GM19463 (cell line): ENCODE measurements at regions not wholly inside any gene's neighbourhood (a gene's known extent, or its start where the extent isn't known, plus 50 kb on each side); places are given as distances from the start of the nearest gene placed in this dataset.
A peak's percentile ranks its signal among the peaks of the same experiment; 100 is the strongest.

Experiments used
- ATAC-seq: cut with Tn5 transposase; IDR thresholded peaks from one replicate; pipeline ENCODE4 v1.9.1; 2021; ENCODE audit warnings: mild to moderate bottlenecking, moderate library complexity; ENCODE audit not compliant: unreplicated experiment

GRCh38 chr10:62625484-62625883 lies 179.0 kb upstream of the ADO start:
- ATAC-seq = no peak

GRCh38 chr10:62626079-62626478 lies 178.4 kb upstream of the ADO start:
- ATAC-seq = no peak

GRCh38 chr10:62626817-62627216 lies 177.7 kb upstream of the ADO start:
- ATAC-seq = no peak

- no peak for ATAC-seq
Observed at GRCh38 chr10:62627983-62628382, 176.5 kb upstream of the ADO start.

GRCh38 chr10:62631241-62631640 lies 173.3 kb upstream of the ADO start:
- ATAC-seq = no peak

GRCh38 chr10:62632071-62632809 lies 172.3 kb upstream of the ADO start:
- peak; percentile 69 for ATAC-seq

GRCh38 chr10:62633976-62634375 lies 170.5 kb upstream of the ADO start:
- ATAC-seq = no peak

GRCh38 chr10:62634576-62634975 lies 169.9 kb upstream of the ADO start:
- no peak for ATAC-seq

- no peak for ATAC-seq
Observed at GRCh38 chr10:62635127-62635526, 169.4 kb upstream of the ADO start.

- no peak for ATAC-seq
Observed at GRCh38 chr10:62636825-62637248, 167.7 kb upstream of the ADO start.

GRCh38 chr10:62637249-62638061 lies 167.1 kb upstream of the ADO start:
- peak; percentile 58 for ATAC-seq

GRCh38 chr10:62638062-62638477 lies 166.4 kb upstream of the ADO start:
- ATAC-seq = peak; percentile 35

- no peak for ATAC-seq
Observed at GRCh38 chr10:62639144-62639543, 165.4 kb upstream of the ADO start.

- no peak for ATAC-seq
Observed at GRCh38 chr10:62640411-62640810, 164.1 kb upstream of the ADO start.

- no peak for ATAC-seq
Observed at GRCh38 chr10:62643606-62644587, 160.6 kb upstream of the ADO start.

- ATAC-seq = no peak
Observed at GRCh38 chr10:62647375-62648092, 157.0 kb upstream of the ADO start.

- no peak for ATAC-seq
Observed at GRCh38 chr10:62648921-62649320, 155.6 kb upstream of the ADO start.

- ATAC-seq = no peak
Observed at GRCh38 chr10:62650411-62650810, 154.1 kb upstream of the ADO start.

GRCh38 chr10:62651341-62651740 lies 153.2 kb upstream of the ADO start:
- ATAC-seq = no peak

- ATAC-seq = no peak
Observed at GRCh38 chr10:62652114-62652513, 152.4 kb upstream of the ADO start.
